HG03432 (cell line): ENCODE measurements at regions not wholly inside any gene's neighbourhood (a gene's known extent, or its start where the extent isn't known, plus 50 kb on each side); places are given as distances from the start of the nearest gene placed in this dataset.
"Not testable (repeated sequence)": the region's sequence is repeated elsewhere in the genome, so short reads cannot be mapped to it uniquely, and the experiment has no call there.

Experiments used
- ATAC-seq: cut with Tn5 transposase; IDR thresholded peaks from one replicate; pipeline ENCODE4 v1.9.1; 2021; ENCODE audit warnings: mild to moderate bottlenecking, moderate library complexity; ENCODE audit not compliant: unreplicated experiment

DNA sequence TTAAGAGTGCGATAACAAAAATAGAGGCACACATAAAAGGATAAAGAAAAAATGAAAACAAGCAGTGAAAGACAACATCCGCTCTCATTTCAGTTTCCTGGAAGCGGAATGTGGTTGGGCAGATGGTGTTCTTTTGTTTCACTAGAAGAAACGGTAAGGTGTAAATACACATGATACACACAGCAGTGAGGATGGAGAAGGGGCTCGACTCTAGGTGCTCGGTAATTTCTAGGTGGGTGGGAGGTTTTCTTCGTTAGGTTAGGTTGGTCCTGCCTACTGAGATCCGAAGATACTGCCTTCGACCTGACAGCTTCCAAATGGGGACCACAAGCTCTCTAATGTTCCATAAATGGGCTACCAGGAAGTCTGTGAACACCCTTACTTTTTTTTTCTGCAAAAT, 1082.5 kb downstream of the BCL11B start:
- ATAC-seq: no peak

- no peak for ATAC-seq
Measured at GRCh38 chr14:98189944-98190343, 1082.1 kb downstream of the BCL11B start.

GRCh38 chr14:98192946-98193345, 1079.1 kb downstream of the BCL11B start:
- no peak for ATAC-seq

- no peak for ATAC-seq
Measured at GRCh38 chr14:98194821-98195220, 1077.2 kb downstream of the BCL11B start.

- ATAC-seq: no peak
Measured at GRCh38 chr14:98195256-98195655, 1076.7 kb downstream of the BCL11B start.

- peak; percentile 5 for ATAC-seq
Measured at GRCh38 chr14:98197933-98198332, 1074.1 kb downstream of the BCL11B start.

- ATAC-seq: peak; percentile 76
Measured at GRCh38 chr14:98198385-98198784, 1073.6 kb downstream of the BCL11B start.

DNA sequence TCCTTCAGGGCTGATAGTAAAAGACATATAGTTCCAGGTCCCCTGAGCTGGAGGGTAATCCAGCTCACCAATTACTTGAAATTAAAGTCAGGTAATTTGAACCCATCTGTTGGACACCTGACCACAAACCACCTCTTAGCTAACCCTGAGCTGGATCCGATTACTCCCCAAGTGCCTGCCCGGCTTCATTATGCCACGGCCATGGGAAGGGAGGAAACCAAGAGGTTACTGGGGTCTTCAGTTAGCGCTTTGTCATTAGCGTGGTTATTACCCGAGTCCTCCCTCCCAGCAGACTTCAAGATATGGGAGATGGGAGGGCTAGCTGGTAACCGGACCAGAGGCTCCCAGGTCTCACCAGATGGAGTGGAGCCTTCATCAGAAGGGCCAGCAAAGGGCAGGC, 1071.4 kb downstream of the BCL11B start:
- ATAC-seq: no peak

- no peak for ATAC-seq
Measured at GRCh38 chr14:98203421-98203820, 1068.6 kb downstream of the BCL11B start.

DNA sequence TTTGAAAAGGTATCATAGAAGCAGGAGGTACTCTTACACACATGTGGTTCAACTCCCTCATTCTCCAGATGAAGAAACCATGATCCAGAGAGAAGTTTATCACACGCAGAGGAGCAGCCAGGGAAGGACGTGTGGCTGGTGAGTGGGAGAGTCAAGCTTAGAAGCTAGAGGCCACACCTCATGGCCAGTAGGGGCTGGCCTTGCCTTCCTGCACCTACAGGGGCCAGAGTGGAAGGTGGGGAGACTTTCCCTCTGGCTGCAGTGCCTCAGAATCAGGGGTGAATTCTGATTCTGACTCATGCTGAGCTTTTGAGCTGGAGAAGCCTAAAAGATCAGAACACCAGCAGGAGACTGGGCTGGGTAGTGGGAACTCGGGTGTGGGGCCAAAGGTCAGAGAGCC, 1067.9 kb downstream of the BCL11B start:
- no peak for ATAC-seq

DNA sequence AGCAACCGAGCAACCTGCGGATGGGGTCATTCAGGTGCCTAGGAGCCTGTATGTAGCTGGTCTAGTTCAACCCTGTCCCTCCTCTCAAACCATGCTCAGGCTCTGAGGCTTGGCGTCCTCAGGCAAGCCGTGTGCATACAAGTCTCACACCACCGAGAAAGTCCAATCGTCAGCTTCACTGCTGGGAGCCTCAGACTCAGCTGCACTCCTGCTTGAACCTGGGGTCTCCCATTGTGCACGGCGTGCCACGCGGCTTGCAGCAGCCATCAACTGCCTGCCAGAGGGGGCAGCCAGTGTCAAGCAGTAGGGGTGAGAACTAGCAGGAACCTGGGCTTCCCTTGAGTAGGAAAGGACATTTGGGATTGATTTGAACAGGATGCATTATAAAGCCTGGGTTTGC, 1064.6 kb downstream of the BCL11B start:
- ATAC-seq: no peak

DNA sequence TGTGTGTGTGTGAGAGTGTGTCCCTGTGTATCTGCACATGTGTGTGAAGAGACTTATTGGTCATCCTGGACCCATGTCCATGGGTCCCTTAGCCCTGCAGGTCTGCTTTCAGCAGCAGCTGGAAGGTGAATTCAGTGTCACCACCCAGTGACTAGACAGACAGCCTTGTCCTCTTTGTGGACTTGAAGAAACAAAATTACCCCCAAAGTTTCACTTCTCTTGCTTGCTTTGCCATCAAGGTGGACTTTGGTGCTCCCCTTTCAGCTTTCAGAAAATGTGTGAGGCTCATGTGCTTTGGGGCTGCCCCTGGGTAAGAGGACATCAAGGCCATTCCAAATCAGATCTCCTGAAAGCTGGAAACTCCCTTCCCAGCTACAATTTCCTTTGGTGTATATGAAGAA, 1063.8 kb downstream of the BCL11B start:
- ATAC-seq: no peak

- no peak for ATAC-seq
Measured at GRCh38 chr14:98208943-98209342, 1063.1 kb downstream of the BCL11B start.

- no peak for ATAC-seq
Measured at GRCh38 chr14:98210045-98210672, 1061.8 kb downstream of the BCL11B start.

- no peak for ATAC-seq
Measured at GRCh38 chr14:98217530-98217929, 1054.5 kb downstream of the BCL11B start.

- ATAC-seq: no peak
Measured at GRCh38 chr14:98218218-98218617, 1053.8 kb downstream of the BCL11B start.

DNA sequence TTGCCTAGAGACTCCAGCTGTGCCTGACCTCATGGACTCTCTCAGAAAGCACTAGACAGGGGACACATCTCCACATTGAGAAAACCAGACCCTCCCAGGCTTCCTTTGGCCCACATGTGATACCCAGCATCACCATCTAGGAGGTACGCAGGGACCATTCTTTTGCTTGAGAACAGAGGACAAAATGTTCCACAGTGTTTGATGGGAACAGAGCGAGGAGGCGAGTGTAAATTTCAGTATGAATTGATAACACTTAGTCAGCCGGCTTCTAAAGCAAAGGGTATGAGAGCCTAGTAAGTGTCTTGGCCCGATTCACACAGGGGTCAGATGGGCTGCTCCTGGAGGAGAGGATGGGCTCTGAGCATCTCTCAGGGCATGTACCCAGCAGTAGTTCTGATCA, 1052.4 kb downstream of the BCL11B start:
- no peak for ATAC-seq

DNA sequence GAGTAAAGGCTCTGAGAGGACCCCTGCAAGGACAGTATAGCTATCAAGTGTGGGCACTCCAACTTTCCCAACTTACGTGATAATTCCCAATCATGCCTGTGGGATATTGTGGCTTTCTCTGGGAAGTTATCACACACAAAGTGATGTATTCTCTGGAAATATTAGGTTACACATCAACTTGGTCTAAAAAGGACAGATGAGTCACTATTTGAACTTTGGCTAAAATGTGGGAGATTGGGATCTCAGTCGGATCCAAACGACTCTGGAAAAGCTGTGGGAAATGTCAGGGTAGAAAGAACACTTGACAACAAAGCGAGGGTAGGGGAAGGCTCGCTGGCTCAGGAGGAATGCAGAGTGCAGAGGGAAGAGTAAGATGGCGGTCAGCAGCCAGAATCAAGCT, 1048.9 kb downstream of the BCL11B start:
- no peak for ATAC-seq

GRCh38 chr14:98223710-98224109, 1048.3 kb downstream of the BCL11B start:
- not testable (repeated sequence) for ATAC-seq

DNA sequence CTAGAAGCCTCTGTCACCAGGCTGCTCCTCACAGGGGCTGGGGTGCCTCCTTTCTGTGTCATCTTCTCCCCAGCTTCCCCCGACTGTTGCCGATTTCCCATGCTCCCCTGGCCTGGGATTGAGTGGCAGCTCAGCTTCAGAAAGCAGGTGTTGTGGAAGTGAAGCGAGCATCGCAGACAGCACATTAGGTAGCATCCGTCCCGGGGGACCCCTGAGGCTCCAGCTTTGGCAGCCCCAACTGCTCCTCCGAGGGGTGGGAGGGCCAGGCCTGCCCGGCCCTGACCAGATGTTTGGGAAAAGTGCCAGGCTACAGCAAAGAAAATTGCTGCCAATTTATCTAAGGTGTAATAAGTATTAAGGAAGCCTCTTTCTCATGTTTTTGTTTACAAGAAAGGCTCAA, 1045.6 kb downstream of the BCL11B start:
- ATAC-seq: no peak

GRCh38 chr14:98227000-98227726, 1044.8 kb downstream of the BCL11B start:
- ATAC-seq: peak; percentile 87

DNA sequence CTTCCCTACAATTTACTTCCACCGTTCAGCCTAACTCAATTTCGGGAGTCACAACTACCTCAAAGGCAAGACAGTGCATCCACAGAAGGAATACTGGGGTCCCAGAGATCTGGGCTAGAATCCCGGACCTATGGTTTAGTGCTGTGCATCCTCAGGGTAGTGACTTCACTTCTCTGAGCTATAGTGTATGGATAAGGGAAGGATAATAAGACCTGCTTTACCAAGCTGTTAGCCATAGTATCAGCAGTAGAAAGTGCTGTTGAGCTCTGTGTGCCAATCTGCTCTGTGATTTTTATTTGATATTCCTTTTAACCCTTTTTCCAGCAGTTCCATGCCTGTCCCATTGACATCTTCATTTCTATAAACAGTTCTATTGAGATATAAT, 1044.3 kb downstream of the BCL11B start:
- no peak for ATAC-seq
